ENCODE measurements at regions not wholly inside any gene's neighbourhood (a gene's known extent, or its start where the extent isn't known, plus 50 kb on each side); places are given as distances from the start of the nearest gene placed in this dataset.

DNA sequence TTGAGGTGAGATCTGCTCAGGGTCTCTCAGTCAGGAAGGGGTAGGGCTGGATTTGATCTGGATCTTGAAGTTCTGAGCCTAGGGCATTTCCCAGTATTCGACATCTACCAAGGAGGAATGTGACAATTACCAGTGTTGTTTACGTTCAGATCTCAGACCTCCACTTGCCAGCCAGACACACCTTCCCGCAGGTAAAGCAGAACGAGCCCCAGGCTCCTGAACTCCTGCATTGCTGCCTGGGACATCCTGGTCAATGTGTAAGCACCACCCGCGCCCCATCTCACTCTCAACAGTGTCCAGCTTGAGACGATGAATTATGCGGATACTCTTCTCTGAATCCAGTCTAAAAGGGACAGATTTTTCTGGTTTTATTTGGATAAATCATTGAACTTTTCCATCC is 56.7 kb upstream of the PTCH1 start:
- TF ChIP-seq EZH2phosphoT487 (IDR thresholded peaks at IDR 0.05; ENCODE audit: borderline replicate concordance, low read length) = no peak
- TF ChIP-seq, protein P1, sequence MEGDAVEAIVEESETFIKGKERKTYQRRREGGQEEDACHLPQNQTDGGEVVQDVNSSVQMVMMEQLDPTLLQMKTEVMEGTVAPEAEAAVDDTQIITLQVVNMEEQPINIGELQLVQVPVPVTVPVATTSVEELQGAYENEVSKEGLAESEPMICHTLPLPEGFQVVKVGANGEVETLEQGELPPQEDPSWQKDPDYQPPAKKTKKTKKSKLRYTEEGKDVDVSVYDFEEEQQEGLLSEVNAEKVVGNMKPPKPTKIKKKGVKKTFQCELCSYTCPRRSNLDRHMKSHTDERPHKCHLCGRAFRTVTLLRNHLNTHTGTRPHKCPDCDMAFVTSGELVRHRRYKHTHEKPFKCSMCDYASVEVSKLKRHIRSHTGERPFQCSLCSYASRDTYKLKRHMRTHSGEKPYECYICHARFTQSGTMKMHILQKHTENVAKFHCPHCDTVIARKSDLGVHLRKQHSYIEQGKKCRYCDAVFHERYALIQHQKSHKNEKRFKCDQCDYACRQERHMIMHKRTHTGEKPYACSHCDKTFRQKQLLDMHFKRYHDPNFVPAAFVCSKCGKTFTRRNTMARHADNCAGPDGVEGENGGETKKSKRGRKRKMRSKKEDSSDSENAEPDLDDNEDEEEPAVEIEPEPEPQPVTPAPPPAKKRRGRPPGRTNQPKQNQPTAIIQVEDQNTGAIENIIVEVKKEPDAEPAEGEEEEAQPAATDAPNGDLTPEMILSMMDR (IDR thresholded peaks at IDR 0.05; ENCODE audit: low read depth, low read length, poor library complexity, severe bottlenecking) = no peak
- H3F3A ChIP-seq (ENCODE audit: control insufficient read depth, insufficient read depth) = no peaks in the 10 kb centered on the region

GRCh38 chr9:95572381-95573151 is 55.8 kb upstream of the PTCH1 start:
- H3K36me3 ChIP-seq (ENCODE audit: control insufficient read depth, low read length) = no peaks in the 10 kb centered on the region
- no peaks in the 10 kb centered on the region for H3K27me3 ChIP-seq (ENCODE audit: control insufficient read depth, low read length)
- no peaks in the 10 kb centered on the region; the same call in 1 of the 2 replicates for H3K9me3 ChIP-seq (ENCODE audit: control insufficient read depth, insufficient read depth, low read length)
- H3K9me2 ChIP-seq (replicated peaks; ENCODE audit: control insufficient read depth, low read length) = no peaks in the 10 kb centered on the region
- no peaks in the 10 kb centered on the region for H3K4me1 ChIP-seq (ENCODE audit: control insufficient read depth, low read length)
- no peak overlapping the region for H3K27ac ChIP-seq (ENCODE audit: low read depth, low read length)
- no peak overlapping the region for H3K4me3 ChIP-seq (ENCODE audit: low read length)
- no peaks in the 10 kb centered on the region for H3F3A ChIP-seq (ENCODE audit: control insufficient read depth, insufficient read depth)
- no peak overlapping the region for H3K4me2 ChIP-seq (ENCODE audit: low read length)
- no peaks in the 10 kb centered on the region for H3K79me2 ChIP-seq (ENCODE audit: control insufficient read depth, low read length)
- TF ChIP-seq, protein P1 (IDR thresholded peaks at IDR 0.05; ENCODE audit: low read depth, low read length, poor library complexity, severe bottlenecking) = no peak
- TF ChIP-seq EZH2phosphoT487 (IDR thresholded peaks at IDR 0.05; ENCODE audit: borderline replicate concordance, low read length) = no peak
- no peaks in the 10 kb centered on the region for H4K20me1 ChIP-seq (ENCODE audit: control insufficient read depth, insufficient read depth, low read depth, low read length)

More for the DNA sequence above, 56.7 kb upstream of the PTCH1 start:
- H3K27ac ChIP-seq (ENCODE audit: low read depth, low read length) = no peak overlapping the region
- H4K20me1 ChIP-seq (ENCODE audit: control insufficient read depth, insufficient read depth, low read depth, low read length) = no peaks in the 10 kb centered on the region
- H3K9me2 ChIP-seq (replicated peaks; ENCODE audit: control insufficient read depth, low read length) = no peaks in the 10 kb centered on the region
- no peak overlapping the region for H3K4me3 ChIP-seq (ENCODE audit: low read length)
- H3K9me3 ChIP-seq (ENCODE audit: control insufficient read depth, insufficient read depth, low read length) = no peaks in the 10 kb centered on the region; the same call in 1 of the 2 replicates
- no peaks in the 10 kb centered on the region for H3K4me1 ChIP-seq (ENCODE audit: control insufficient read depth, low read length)
- no peaks in the 10 kb centered on the region for H3K36me3 ChIP-seq (ENCODE audit: control insufficient read depth, low read length)
- no peak overlapping the region for H3K4me2 ChIP-seq (ENCODE audit: low read length)
- no peaks in the 10 kb centered on the region for H3K27me3 ChIP-seq (ENCODE audit: control insufficient read depth, low read length)
- H3K79me2 ChIP-seq (ENCODE audit: control insufficient read depth, low read length) = no peaks in the 10 kb centered on the region

DNA sequence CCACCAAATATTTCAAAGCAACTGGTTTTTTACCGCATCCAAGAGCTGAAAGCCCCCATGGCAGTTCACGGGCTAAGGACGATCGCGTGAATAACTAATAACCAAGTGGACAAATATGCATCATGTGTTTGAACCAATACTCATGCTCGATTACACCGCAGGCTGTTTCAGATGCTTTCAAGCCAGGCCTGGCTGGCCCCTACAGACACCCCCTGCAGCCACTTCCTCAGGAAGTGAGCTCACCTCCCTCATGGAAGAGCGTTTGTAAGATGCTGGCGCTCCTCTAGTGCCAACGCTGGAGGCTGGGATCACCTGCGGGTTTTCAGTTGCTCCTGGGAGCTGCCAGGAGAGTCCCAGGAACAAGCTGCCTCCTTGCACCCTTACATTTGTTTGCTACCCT is 53.9 kb upstream of the PTCH1 start:
- TF ChIP-seq, protein P1 (IDR thresholded peaks at IDR 0.05; ENCODE audit: low read depth, low read length, poor library complexity, severe bottlenecking) = no peak
- no peak for TF ChIP-seq EZH2phosphoT487 (IDR thresholded peaks at IDR 0.05; ENCODE audit: borderline replicate concordance, low read length)
- Histone ChIP-seq H3K27ac (ENCODE audit: low read depth, low read length) (no peak overlapping the region), H3K9me3 (ENCODE audit: control insufficient read depth, insufficient read depth, low read length) (no peaks in the 10 kb centered on the region; the same call in 1 of the 2 replicates), H3K79me2 (ENCODE audit: control insufficient read depth, low read length) (no peaks in the 10 kb centered on the region), H3K9me2 (replicated peaks; ENCODE audit: control insufficient read depth, low read length) (no peaks in the 10 kb centered on the region), H3K4me2 (ENCODE audit: low read length) (no peak overlapping the region), H3K4me3 (ENCODE audit: low read length) (no peak overlapping the region), H3K4me1 (ENCODE audit: control insufficient read depth, low read length) (no peaks in the 10 kb centered on the region), H4K20me1 (ENCODE audit: control insufficient read depth, insufficient read depth, low read depth, low read length) (no peaks in the 10 kb centered on the region), H3K36me3 (ENCODE audit: control insufficient read depth, low read length) (no peaks in the 10 kb centered on the region), H3F3A (ENCODE audit: control insufficient read depth, insufficient read depth) (no peaks in the 10 kb centered on the region), H3K27me3 (ENCODE audit: control insufficient read depth, low read length) (no peaks in the 10 kb centered on the region)
